ENCODE measurements at regions not wholly inside any gene's neighbourhood (a gene's known extent, or its start where the extent isn't known, plus 50 kb on each side); places are given as distances from the start of the nearest gene placed in this dataset.

- no peaks in the 10 kb centered on the region for H3K9me3 ChIP-seq
- peak overlapping the region; percentile 3 to 52 (median 24) for H3K27ac ChIP-seq
- H3K4me1 ChIP-seq = peaks cover 3 to 17% of the 10 kb centered on the region in 2 donors
- H3K27me3 ChIP-seq = no peaks in the 10 kb centered on the region
- intact Hi-C loops (cut with DNase I; ENCODE audit: low total_unique reads) = no loop called here
- no peak for DNase-seq
- ATAC-seq = no peak
- H3K36me3 ChIP-seq = no peaks in the 10 kb centered on the region
- TF ChIP-seq POLR2A (IDR thresholded peaks at IDR 0.05) (no peak), CTCF (IDR thresholded peaks at IDR 0.05 in 4 of 5, conservative IDR thresholded peaks at IDR 0.05 in 1 of 5) (no peak)
- in situ Hi-C loops (cut with MboI; ENCODE audit: low sequenced_read_pairs in 4 of 4) = no loop called here
- no peak overlapping the region for H3K4me3 ChIP-seq
These were observed 172.8 kb upstream of the CITED2 start for GRCh38 chr6:139547122-139547776.

GRCh38 chr6:139546106-139546472, 171.6 kb upstream of the CITED2 start:
- ATAC-seq = no peak
- no peak for DNase-seq
- Histone ChIP-seq H3K27me3 (no peaks in the 10 kb centered on the region), H3K4me3 (no peak overlapping the region), H3K9me3 (no peaks in the 10 kb centered on the region), H3K4me1 (peaks cover 3 to 17% of the 10 kb centered on the region in 2 donors), H3K36me3 (no peaks in the 10 kb centered on the region), H3K27ac (no peak overlapping the region)
- in situ Hi-C loops (cut with MboI; ENCODE audit: low sequenced_read_pairs in 4 of 4) (no loop called here), intact Hi-C loops (cut with DNase I; ENCODE audit: low total_unique reads) (no loop called here)
- TF ChIP-seq CTCF (IDR thresholded peaks at IDR 0.05 in 4 of 5, conservative IDR thresholded peaks at IDR 0.05 in 1 of 5) (no peak), POLR2A (IDR thresholded peaks at IDR 0.05) (no peak)

- Histone ChIP-seq H3K27me3 (no peaks in the 10 kb centered on the region), H3K4me1 (peaks cover 4 to 17% of the 10 kb centered on the region in 2 donors), H3K4me3 (no peak overlapping the region), H3K36me3 (no peaks in the 10 kb centered on the region), H3K27ac (no peak overlapping the region), H3K9me3 (no peaks in the 10 kb centered on the region)
- TF ChIP-seq CTCF (IDR thresholded peaks at IDR 0.05 in 4 of 5, conservative IDR thresholded peaks at IDR 0.05 in 1 of 5) (no peak), POLR2A (IDR thresholded peaks at IDR 0.05) (no peak)
- intact Hi-C loops (cut with DNase I; ENCODE audit: low total_unique reads) (no loop called here), in situ Hi-C loops (cut with MboI; ENCODE audit: low sequenced_read_pairs in 4 of 4) (no loop called here)
- ATAC-seq = no peak
- DNase-seq = no peak
These were observed 171.0 kb upstream of the CITED2 start for GRCh38 chr6:139545206-139546105.

- Histone ChIP-seq H3K4me3 (no peak overlapping the region), H3K36me3 (no peaks in the 10 kb centered on the region), H3K27me3 (no peaks in the 10 kb centered on the region), H3K27ac (no peak overlapping the region), H3K9me3 (no peaks in the 10 kb centered on the region), H3K4me1 (peaks cover 12 to 22% of the 10 kb centered on the region in 2 donors)
- TF ChIP-seq CTCF (IDR thresholded peaks at IDR 0.05 in 4 of 5, conservative IDR thresholded peaks at IDR 0.05 in 1 of 5) (no peak), POLR2A (IDR thresholded peaks at IDR 0.05) (no peak)
- in situ Hi-C loops (cut with MboI; ENCODE audit: low sequenced_read_pairs in 4 of 4) = no loop called here
- no peak for DNase-seq
- no peak for ATAC-seq
- intact Hi-C loops (cut with DNase I; ENCODE audit: low total_unique reads) = no loop called here
These were observed 170.2 kb upstream of the CITED2 start for GRCh38 chr6:139544701-139545057.
